ENCODE measurements at regions not wholly inside any gene's neighbourhood (a gene's known extent, or its start where the extent isn't known, plus 50 kb on each side); places are given as distances from the start of the nearest gene placed in this dataset.

DNA sequence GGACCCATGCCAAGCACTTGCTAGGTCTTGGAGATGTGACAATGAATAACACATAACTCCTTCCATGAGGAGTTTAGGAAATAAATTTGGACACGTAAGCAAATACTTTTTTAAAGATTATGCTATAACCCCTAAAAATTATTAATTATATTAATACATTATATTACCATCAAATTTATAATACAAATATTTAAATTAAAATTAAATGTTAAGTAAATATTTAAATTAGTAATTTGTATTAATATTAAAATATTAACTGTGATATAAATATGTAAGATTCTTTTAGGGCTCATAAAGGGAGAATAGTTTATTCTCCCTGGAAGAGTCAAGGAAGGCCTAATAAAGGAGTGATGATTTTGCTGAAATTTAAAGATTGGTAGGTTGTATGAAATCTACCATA lies 121.1 kb downstream of the RAP2A start:
- TF ChIP-seq, protein P1, sequence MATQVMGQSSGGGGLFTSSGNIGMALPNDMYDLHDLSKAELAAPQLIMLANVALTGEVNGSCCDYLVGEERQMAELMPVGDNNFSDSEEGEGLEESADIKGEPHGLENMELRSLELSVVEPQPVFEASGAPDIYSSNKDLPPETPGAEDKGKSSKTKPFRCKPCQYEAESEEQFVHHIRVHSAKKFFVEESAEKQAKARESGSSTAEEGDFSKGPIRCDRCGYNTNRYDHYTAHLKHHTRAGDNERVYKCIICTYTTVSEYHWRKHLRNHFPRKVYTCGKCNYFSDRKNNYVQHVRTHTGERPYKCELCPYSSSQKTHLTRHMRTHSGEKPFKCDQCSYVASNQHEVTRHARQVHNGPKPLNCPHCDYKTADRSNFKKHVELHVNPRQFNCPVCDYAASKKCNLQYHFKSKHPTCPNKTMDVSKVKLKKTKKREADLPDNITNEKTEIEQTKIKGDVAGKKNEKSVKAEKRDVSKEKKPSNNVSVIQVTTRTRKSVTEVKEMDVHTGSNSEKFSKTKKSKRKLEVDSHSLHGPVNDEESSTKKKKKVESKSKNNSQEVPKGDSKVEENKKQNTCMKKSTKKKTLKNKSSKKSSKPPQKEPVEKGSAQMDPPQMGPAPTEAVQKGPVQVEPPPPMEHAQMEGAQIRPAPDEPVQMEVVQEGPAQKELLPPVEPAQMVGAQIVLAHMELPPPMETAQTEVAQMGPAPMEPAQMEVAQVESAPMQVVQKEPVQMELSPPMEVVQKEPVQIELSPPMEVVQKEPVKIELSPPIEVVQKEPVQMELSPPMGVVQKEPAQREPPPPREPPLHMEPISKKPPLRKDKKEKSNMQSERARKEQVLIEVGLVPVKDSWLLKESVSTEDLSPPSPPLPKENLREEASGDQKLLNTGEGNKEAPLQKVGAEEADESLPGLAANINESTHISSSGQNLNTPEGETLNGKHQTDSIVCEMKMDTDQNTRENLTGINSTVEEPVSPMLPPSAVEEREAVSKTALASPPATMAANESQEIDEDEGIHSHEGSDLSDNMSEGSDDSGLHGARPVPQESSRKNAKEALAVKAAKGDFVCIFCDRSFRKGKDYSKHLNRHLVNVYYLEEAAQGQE (IDR thresholded peaks at IDR 0.05; ENCODE audit: insufficient read depth in 1 of 2, low read depth in 2 of 2, low read length in 2 of 2) = no peak
- no peak for TF ChIP-seq TAF1 (IDR thresholded peaks at IDR 0.05; ENCODE audit: borderline replicate concordance, insufficient read depth, low read length)
- TF ChIP-seq SIN3A (IDR thresholded peaks at IDR 0.05; ENCODE audit: borderline replicate concordance, insufficient read depth, low read length) = no peak

Measured in PFSK-1 (cell line).